Calu3 (cell line): ENCODE measurements at regions not wholly inside any gene's neighbourhood (a gene's known extent, or its start where the extent isn't known, plus 50 kb on each side); places are given as distances from the start of the nearest gene placed in this dataset.

Experiments
- BruUV-seq: library from RNA; stranded (reverse); fragments of 400-500 nt; replicated peaks from 2 replicates; lab custom pipeline; 2021; lab: Mats Ljungman, UMichigan
- CTCF ChIA-PET: fragments of 300-600 bp; sonication (Branson Sonifier 250); formaldehyde crosslinking; loops from one replicate; lab custom pipeline; 2022; ENCODE audit warnings: antibody characterized with exemption; lab: Charles Lee
- DNase-seq: peaks from one replicate; pipeline ENCODE4 v3.0.0; 2022
- H3K27ac Mint-ChIP-seq: one replicate; pipeline ENCODE4 v1.8.0; 2022; ENCODE audit warnings: mixed read lengths; ENCODE audit not compliant: unreplicated experiment
- H3K27me3 Mint-ChIP-seq: one replicate; pipeline ENCODE4 v1.8.0; 2022; ENCODE audit warnings: mixed read lengths; ENCODE audit not compliant: unreplicated experiment
- H3K36me3 Mint-ChIP-seq: one replicate; pipeline ENCODE4 v1.8.0; 2022; ENCODE audit warnings: mild to moderate bottlenecking, moderate library complexity, mixed read lengths; ENCODE audit not compliant: insufficient read depth, unreplicated experiment
- H3K4me1 Mint-ChIP-seq: one replicate; pipeline ENCODE4 v1.8.0; 2022; ENCODE audit warnings: mild to moderate bottlenecking, low read depth, mixed read lengths; ENCODE audit not compliant: unreplicated experiment
- H3K4me3 Mint-ChIP-seq: one replicate; pipeline ENCODE4 v1.8.0; 2022; ENCODE audit warnings: mild to moderate bottlenecking, low read depth, moderate library complexity, mixed read lengths; ENCODE audit not compliant: unreplicated experiment
- H3K9me3 Mint-ChIP-seq: one replicate; pipeline ENCODE4 v1.8.0; 2022; ENCODE audit warnings: low read depth, mixed read lengths; ENCODE audit not compliant: unreplicated experiment
- intact Hi-C: fragments of 100-400 bp; cut with micrococcal nuclease; formaldehyde crosslinking; loops from one replicate; pipeline ENCODE4 v1.10.0; 2022; ENCODE audit not compliant: unreplicated experiment
- TF ChIP-seq, protein P1 (sequence below): fragments of 200-600 bp; IDR thresholded peaks from one replicate; pipeline ENCODE4 v1.8.0; 2022; ENCODE audit warnings: antibody characterized with exemption; ENCODE audit not compliant: unreplicated experiment

DNA sequence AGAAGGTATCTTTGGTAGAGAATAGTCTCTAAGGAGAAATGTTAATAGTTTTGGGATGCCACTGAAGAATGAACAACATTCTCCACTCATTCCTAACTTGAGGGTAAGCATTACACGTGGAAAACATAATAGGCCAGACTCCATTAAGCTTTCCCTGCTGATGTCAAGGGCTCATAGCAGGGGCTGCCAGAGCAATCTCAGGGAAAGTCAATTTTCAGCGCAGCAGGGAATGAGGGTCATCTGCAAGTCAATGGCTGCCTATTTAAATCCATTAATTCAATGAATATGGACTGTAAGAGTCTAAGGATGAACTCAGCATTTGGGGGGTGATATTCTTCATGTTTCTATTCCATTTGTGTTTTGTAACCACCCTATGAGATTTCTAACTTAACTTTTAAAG is 144.2 kb upstream of the ARL4C start:
- no TSS peak for BruUV-seq
- Mint-ChIP-seq H3K36me3 (no peaks in the 10 kb centered on the region), H3K4me3 (no peak overlapping the region), H3K27ac (no peak overlapping the region), H3K4me1 (peaks cover 8% of the 10 kb centered on the region), H3K9me3 (peaks cover 3% of the 10 kb centered on the region), H3K27me3 (peaks cover 18% of the 10 kb centered on the region)
- intact Hi-C loops: no loop called here
- DNase-seq: no peak
- CTCF ChIA-PET: no interaction called here
- TF ChIP-seq, protein P1, sequence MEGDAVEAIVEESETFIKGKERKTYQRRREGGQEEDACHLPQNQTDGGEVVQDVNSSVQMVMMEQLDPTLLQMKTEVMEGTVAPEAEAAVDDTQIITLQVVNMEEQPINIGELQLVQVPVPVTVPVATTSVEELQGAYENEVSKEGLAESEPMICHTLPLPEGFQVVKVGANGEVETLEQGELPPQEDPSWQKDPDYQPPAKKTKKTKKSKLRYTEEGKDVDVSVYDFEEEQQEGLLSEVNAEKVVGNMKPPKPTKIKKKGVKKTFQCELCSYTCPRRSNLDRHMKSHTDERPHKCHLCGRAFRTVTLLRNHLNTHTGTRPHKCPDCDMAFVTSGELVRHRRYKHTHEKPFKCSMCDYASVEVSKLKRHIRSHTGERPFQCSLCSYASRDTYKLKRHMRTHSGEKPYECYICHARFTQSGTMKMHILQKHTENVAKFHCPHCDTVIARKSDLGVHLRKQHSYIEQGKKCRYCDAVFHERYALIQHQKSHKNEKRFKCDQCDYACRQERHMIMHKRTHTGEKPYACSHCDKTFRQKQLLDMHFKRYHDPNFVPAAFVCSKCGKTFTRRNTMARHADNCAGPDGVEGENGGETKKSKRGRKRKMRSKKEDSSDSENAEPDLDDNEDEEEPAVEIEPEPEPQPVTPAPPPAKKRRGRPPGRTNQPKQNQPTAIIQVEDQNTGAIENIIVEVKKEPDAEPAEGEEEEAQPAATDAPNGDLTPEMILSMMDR: no peak

DNA sequence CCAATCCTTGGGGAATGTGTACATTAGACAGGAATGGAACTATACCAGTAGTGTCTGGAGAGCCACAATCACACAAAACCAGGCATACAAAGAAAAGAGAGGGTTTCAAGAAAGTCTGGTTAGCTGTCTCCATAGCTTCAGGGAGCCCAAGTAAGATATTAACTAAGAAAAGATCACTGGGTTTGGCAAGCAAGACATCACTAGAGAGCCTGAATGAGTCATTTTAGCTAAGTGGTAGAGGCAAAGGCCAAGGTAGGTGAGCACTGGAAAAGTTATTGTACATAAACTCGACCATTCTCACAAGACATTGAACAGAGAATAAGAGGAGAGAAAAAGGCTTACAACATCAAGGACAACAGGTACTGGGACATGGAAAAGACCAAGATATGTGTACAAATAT is 143.8 kb upstream of the ARL4C start:
- CTCF ChIA-PET: no interaction called here
- no peak overlapping the region for H3K27ac Mint-ChIP-seq

DNA sequence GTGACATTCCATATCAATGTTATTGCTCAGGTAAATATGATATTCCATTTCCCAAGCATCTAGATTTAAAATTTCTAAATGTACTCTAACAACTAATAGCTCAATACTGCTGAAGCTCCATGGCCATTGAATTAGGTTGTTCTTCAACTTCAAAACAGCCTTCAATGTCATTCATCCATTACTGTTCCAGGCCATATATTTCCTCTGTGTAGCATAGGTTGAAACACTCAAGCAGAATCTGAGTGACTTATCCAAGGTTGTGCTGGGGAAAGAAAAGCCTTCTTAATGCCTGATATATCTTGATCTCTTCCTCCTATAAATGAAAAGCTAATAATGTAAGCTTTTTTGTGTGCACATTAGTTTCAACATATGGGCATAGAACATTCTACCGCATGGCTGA is 142.1 kb upstream of the ARL4C start:
- DNase-seq: no peak
- Mint-ChIP-seq H3K9me3 (peaks cover 3% of the 10 kb centered on the region), H3K27me3 (peaks cover 36% of the 10 kb centered on the region), H3K27ac (no peak overlapping the region), H3K4me1 (peaks cover 8% of the 10 kb centered on the region), H3K36me3 (no peaks in the 10 kb centered on the region), H3K4me3 (no peak overlapping the region)
- CTCF ChIA-PET: no interaction called here
- TF ChIP-seq, protein P1: no peak
- BruUV-seq: no TSS peak
- intact Hi-C loops: no loop called here

More for the DNA sequence above, 143.8 kb upstream of the ARL4C start:
- BruUV-seq: no TSS peak
- intact Hi-C loops: no loop called here
- peaks cover 3% of the 10 kb centered on the region for H3K9me3 Mint-ChIP-seq
- H3K4me3 Mint-ChIP-seq: no peak overlapping the region
- DNase-seq: no peak
- TF ChIP-seq, protein P1: no peak
- no peaks in the 10 kb centered on the region for H3K36me3 Mint-ChIP-seq
- H3K4me1 Mint-ChIP-seq: peaks cover 8% of the 10 kb centered on the region
- peaks cover 22% of the 10 kb centered on the region for H3K27me3 Mint-ChIP-seq

DNA sequence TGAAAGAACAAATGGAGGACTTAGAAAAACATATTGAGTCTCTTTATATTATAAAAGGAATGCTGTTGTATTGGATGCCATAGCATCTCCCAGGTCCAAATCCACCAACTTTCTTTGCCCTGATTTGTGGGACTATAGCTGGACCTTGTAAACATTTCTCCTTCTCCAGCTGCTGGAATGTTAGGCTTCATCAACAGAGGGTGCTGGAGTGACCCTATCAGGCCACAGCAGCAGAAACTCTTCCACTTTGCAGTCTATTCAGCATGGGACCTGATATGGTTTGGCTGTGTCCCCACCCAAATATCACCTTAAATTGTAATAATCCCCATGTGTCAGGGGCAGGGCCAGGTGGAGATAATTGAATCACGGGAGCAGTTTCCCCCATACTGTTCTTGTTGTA is 138.4 kb upstream of the ARL4C start:
- intact Hi-C loops: no loop called here
- CTCF ChIA-PET: no interaction called here
- H3K36me3 Mint-ChIP-seq: no peaks in the 10 kb centered on the region
- peaks cover 61% of the 10 kb centered on the region for H3K27me3 Mint-ChIP-seq
- no peaks in the 10 kb centered on the region for H3K4me1 Mint-ChIP-seq
- H3K4me3 Mint-ChIP-seq: no peak overlapping the region
- TF ChIP-seq, protein P1: no peak
- no peak overlapping the region for H3K27ac Mint-ChIP-seq
- no peak for DNase-seq
- no peaks in the 10 kb centered on the region for H3K9me3 Mint-ChIP-seq
- BruUV-seq: no TSS peak
